Epithelial cell of esophagus (primary cell): ENCODE measurements at regions not wholly inside any gene's neighbourhood (a gene's known extent, or its start where the extent isn't known, plus 50 kb on each side); places are given as distances from the start of the nearest gene placed in this dataset.
A peak's percentile ranks its signal among the peaks of the same experiment; 100 is the strongest.

Experiments
- DNase-seq: peaks from one replicate; pipeline ENCODE4 v3.0.0; 2010; ENCODE audit warnings: low read depth
- H3K4me3 ChIP-seq: 2 replicates; pipeline ENCODE4 v1.5.1; 2011; ENCODE audit warnings: mild to moderate bottlenecking, low read length, control low read depth
- TF ChIP-seq, protein P1 (sequence below): IDR thresholded peaks from 2 replicates; pipeline ENCODE4 v1.5.1; 2011; ENCODE audit warnings: low read depth, mild to moderate bottlenecking, low read length, control low read depth, inconsistent platforms; ENCODE audit not compliant: insufficient read depth; ENCODE audit errors: missing control alignments

DNA sequence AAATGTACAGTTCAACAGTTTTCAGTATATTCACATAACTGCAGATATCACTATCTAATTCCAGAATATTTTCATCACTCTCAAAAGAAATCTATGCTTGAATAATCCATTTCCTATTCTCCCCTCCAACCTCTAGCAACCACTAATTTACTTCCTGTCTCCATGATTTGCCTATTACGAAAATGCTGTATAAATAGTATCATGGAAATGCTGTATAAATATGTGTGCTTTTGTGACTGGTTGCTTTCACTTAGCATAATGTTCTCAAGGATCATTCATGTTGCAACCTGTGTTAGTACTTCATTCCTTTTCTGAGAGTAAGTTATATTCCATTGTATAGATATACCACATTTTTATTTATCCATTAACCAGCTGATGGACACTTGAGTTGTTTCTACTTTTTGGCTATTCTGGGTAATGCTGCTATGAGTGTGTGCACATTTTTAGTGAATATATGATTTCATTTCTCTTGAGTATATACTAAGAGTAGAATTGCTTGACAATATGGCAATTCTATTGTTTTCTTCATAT, 115.6 kb downstream of the TNFSF18 start:
- TF ChIP-seq, protein P1, sequence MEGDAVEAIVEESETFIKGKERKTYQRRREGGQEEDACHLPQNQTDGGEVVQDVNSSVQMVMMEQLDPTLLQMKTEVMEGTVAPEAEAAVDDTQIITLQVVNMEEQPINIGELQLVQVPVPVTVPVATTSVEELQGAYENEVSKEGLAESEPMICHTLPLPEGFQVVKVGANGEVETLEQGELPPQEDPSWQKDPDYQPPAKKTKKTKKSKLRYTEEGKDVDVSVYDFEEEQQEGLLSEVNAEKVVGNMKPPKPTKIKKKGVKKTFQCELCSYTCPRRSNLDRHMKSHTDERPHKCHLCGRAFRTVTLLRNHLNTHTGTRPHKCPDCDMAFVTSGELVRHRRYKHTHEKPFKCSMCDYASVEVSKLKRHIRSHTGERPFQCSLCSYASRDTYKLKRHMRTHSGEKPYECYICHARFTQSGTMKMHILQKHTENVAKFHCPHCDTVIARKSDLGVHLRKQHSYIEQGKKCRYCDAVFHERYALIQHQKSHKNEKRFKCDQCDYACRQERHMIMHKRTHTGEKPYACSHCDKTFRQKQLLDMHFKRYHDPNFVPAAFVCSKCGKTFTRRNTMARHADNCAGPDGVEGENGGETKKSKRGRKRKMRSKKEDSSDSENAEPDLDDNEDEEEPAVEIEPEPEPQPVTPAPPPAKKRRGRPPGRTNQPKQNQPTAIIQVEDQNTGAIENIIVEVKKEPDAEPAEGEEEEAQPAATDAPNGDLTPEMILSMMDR: no peak
- no peak overlapping the region for H3K4me3 ChIP-seq
- DNase-seq: no peak

DNA sequence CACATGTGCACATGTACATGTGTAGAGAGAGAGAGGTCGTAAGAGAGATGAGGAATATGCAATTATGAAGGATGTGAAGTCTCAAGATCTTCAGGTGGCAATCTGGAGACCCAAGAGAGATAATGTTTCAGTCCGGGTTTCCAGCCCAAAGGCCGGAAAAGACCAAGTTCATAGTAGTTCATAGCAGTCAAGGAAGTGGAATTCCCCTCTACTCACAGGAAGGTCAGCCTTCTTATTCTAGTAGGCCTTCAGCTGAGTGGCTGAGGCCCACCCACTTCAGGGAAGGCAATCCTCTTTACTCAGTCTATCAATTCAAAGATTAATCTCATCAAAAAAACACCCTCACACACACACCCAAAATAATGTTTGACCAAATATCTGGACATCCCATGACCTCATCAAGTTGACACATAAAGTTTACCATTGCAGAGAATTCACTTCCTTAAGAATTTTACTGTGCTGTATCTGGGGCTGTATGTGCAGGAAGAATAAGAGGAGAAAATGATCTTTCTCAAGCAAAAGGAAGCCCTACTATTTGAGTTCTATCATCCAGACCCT, 114.6 kb downstream of the TNFSF18 start:
- DNase-seq: no peak
- H3K4me3 ChIP-seq: no peak overlapping the region
- TF ChIP-seq, protein P1: no peak

DNA sequence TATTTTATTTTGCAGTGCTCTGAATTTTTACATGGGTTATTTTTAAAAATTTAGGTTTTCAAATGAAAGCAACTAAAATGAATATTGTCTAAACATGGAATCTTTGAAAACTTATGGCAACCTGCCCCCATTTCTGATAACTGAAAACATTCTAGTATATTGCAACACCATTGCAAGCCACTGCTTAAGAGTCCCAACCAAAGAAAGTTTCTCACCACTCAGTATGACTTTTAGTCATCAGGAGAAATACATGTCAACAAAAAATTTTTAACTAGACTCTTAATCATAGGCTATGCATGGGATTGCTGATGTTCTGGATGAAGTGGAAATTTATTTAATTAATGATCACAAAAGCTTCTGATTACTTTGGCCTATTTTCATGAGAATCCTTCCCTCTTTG, 112.1 kb downstream of the TNFSF18 start:
- DNase-seq: peak; percentile 53
- TF ChIP-seq, protein P1: no peak
- H3K4me3 ChIP-seq: no peak overlapping the region

DNA sequence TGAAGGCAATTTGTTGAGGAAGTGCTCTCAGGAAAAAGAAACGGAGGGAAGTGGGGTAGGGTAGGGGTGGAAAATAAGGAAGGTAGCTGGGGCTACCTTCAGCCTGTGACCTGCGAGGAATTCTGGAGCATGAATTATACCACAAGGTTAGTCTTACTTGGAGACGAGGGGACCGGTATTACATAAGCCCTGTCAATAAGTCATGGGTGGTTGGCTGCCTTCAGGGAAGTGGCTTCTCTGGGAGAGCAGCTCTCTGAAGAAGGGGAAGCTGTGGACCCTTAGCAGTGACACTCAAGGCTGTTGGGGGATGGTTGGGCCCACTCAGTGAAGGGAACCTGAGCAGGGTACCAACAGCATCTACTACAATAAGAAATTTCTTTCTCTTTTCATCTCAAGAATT, 111.3 kb downstream of the TNFSF18 start:
- DNase-seq: no peak
- no peak overlapping the region for H3K4me3 ChIP-seq
- TF ChIP-seq, protein P1: no peak

DNA sequence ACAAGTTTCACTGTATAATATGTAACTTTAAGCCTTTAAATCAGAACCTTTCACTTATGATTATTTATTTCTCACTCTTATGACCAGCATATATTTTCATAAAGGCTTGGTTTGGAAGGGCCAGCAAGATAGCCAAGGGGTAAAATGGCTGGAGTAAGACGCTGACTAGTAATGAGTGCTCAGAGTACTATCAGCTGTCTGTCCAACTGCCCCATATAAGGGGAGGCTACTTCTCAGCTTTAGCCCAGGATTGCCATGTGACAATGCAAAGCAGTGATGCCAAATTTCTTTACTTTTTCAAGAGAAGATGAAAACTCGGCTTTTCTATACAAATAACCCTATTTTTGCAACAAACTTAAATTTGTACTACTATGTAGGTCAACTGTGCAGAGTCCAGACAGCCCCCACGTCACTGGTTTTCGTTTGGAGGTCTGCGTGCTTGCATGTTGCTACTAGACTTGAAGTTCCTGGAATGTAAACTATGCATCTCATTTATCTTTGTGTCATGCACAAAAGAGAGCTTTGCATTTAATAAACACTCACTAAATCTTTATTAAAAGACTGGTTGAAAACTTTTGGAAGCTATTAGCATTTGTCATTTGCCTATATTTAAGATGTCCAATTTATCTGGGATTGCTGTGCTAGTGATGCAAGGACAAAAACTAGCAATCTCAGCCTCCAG, 110.4 kb downstream of the TNFSF18 start:
- DNase-seq: peak; percentile 15
- no peak overlapping the region for H3K4me3 ChIP-seq
- TF ChIP-seq, protein P1: no peak

DNA sequence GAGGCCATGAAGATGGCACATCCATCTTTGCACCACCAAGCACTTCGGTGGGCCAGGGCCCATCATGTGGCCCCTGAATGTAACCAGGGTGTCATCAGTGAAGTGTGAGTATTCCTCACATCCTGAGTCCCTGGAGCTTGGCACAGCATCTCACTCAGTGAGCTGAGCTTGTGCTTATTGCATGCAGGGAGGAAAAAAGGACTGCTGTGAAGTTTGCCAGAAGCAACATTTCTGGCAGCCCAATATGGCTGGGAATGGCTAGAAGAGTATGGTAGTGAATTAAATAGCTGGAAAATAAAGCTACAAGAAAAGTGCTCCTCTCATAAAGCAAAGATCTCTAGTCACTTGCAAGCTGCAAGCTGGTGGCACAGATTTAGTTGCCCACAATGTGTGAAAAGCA, 109.3 kb downstream of the TNFSF18 start:
- no peak for DNase-seq
- TF ChIP-seq, protein P1: no peak
- no peak overlapping the region for H3K4me3 ChIP-seq
